Cardiac fibroblast (primary cell): ENCODE measurements at regions not wholly inside any gene's neighbourhood (a gene's known extent, or its start where the extent isn't known, plus 50 kb on each side); places are given as distances from the start of the nearest gene placed in this dataset.

ENCODE experiments used
- DNase-seq, 2 donors: peaks; one replicate each; pipeline versions ENCODE4 v3.0.0 to v3.0.0-alpha.2; 2010; ENCODE audit warnings: low read depth in 2 of 2
- H3K4me3 ChIP-seq, 2 donors: replicated peaks in 1 of 2; 1 replicate in 1 of 2; 2 replicates in 1 of 2; pipeline ENCODE4 v1.5.1; 2011; ENCODE audit warnings: low read depth in 2 of 2, low read length in 2 of 2, mild to moderate bottlenecking in 2 of 2, moderate library complexity in 1 of 2
- CTCF ChIP-seq: IDR thresholded peaks from one replicate; pipeline ENCODE4 v1.5.1; 2011; ENCODE audit warnings: low read depth, mild to moderate bottlenecking, low read length, inconsistent platforms

- DNase-seq = peak in 1 of 2 donors; percentile 58
- no peak overlapping the region for H3K4me3 ChIP-seq
- no peak for TF ChIP-seq CTCF
Measured at GRCh38 chrX:10932842-10933440, 178.2 kb upstream of the HCCS start.

GRCh38 chrX:10935501-10935900 is 175.6 kb upstream of the HCCS start:
- no peak overlapping the region for H3K4me3 ChIP-seq
- no peak for DNase-seq
- TF ChIP-seq CTCF = no peak

GRCh38 chrX:10936976-10937375 is 174.2 kb upstream of the HCCS start:
- H3K4me3 ChIP-seq = no peak overlapping the region
- no peak for TF ChIP-seq CTCF
- DNase-seq = no peak

- no peak for TF ChIP-seq CTCF
- DNase-seq = no peak
Measured at GRCh38 chrX:10938365-10938923, 172.7 kb upstream of the HCCS start.

GRCh38 chrX:10939424-10939823 is 171.7 kb upstream of the HCCS start:
- TF ChIP-seq CTCF = no peak
- DNase-seq = peak in 1 of 2 donors; percentile 11
- H3K4me3 ChIP-seq = no peak overlapping the region

More at GRCh38 chrX:10938365-10938923, 172.7 kb upstream of the HCCS start:
- H3K4me3 ChIP-seq = no peak overlapping the region

GRCh38 chrX:10944136-10944885 is 166.8 kb upstream of the HCCS start:
- H3K4me3 ChIP-seq = no peak overlapping the region
- no peak for TF ChIP-seq CTCF
- no peak for DNase-seq
